ENCODE measurements at regions not wholly inside any gene's neighbourhood (a gene's known extent, or its start where the extent isn't known, plus 50 kb on each side); places are given as distances from the start of the nearest gene placed in this dataset.

- Histone ChIP-seq H3K4me3 (ENCODE audit: low read length in 2 of 2) (no peak overlapping the region), H3K9ac (ENCODE audit: low read depth in 1 of 2, low read length in 2 of 2) (no peak overlapping the region), H3K4me1 (ENCODE audit: control insufficient read depth in 2 of 2, insufficient read depth in 2 of 2, low read length in 2 of 2) (no peaks in the 10 kb centered on the region), H3K9me3 (ENCODE audit: control insufficient read depth in 2 of 2, low read length in 2 of 2) (no peaks in the 10 kb centered on the region), H3K36me3 (ENCODE audit: control insufficient read depth in 2 of 2, insufficient read depth in 2 of 2, low read length in 2 of 2) (no peaks in the 10 kb centered on the region), H3K27ac (ENCODE audit: low read depth in 2 of 2, low read length in 2 of 2) (no peak overlapping the region), H3K27me3 (ENCODE audit: control insufficient read depth in 2 of 2, insufficient read depth in 2 of 2, low read length in 2 of 2) (no peaks in the 10 kb centered on the region)
These were observed 1905.3 kb upstream of the PIK3C3 start for GRCh38 chr18:40049716-40050115.

- Histone ChIP-seq H3K4me1 (ENCODE audit: control insufficient read depth in 2 of 2, insufficient read depth in 2 of 2, low read length in 2 of 2) (no peaks in the 10 kb centered on the region), H3K9me3 (ENCODE audit: control insufficient read depth in 2 of 2, low read length in 2 of 2) (no peaks in the 10 kb centered on the region), H3K36me3 (ENCODE audit: control insufficient read depth in 2 of 2, insufficient read depth in 2 of 2, low read length in 2 of 2) (no peaks in the 10 kb centered on the region), H3K27me3 (ENCODE audit: control insufficient read depth in 2 of 2, insufficient read depth in 2 of 2, low read length in 2 of 2) (no peaks in the 10 kb centered on the region), H3K9ac (ENCODE audit: low read depth in 1 of 2, low read length in 2 of 2) (no peak overlapping the region), H3K4me3 (ENCODE audit: low read length in 2 of 2) (no peak overlapping the region), H3K27ac (ENCODE audit: low read depth in 2 of 2, low read length in 2 of 2) (no peak overlapping the region)
These were observed 1906.0 kb upstream of the PIK3C3 start for GRCh38 chr18:40048886-40049650.

GRCh38 chr18:40048253-40048652 lies 1906.8 kb upstream of the PIK3C3 start:
- H3K9me3 ChIP-seq (ENCODE audit: control insufficient read depth in 2 of 2, low read length in 2 of 2): no peaks in the 10 kb centered on the region
- H3K4me3 ChIP-seq (ENCODE audit: low read length in 2 of 2): no peak overlapping the region
- H3K27me3 ChIP-seq (ENCODE audit: control insufficient read depth in 2 of 2, insufficient read depth in 2 of 2, low read length in 2 of 2): no peaks in the 10 kb centered on the region
- no peak overlapping the region for H3K27ac ChIP-seq (ENCODE audit: low read depth in 2 of 2, low read length in 2 of 2)
- H3K9ac ChIP-seq (ENCODE audit: low read depth in 1 of 2, low read length in 2 of 2): no peak overlapping the region
- H3K4me1 ChIP-seq (ENCODE audit: control insufficient read depth in 2 of 2, insufficient read depth in 2 of 2, low read length in 2 of 2): no peaks in the 10 kb centered on the region
- no peaks in the 10 kb centered on the region for H3K36me3 ChIP-seq (ENCODE audit: control insufficient read depth in 2 of 2, insufficient read depth in 2 of 2, low read length in 2 of 2)

DNA sequence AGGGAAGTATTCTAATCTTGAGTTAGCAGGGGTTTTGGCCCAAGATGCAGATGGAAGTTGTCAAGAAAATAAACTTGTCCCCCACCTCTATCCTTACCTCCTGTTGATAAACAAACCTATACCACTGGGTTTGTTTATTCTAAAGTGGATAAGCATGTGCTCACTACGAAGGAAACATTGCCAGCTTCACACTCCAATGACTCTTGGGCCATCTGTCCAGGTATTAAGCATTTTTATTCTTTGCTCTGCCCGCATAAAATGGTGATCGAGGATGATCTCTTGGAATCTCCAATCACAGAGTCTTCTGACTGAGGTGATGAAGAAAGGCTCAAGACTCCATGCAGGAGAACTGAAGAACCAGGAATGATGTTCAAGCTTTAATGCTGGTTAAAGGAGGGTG lies 1908.4 kb upstream of the PIK3C3 start:
- no peak overlapping the region for H3K9ac ChIP-seq (ENCODE audit: low read depth in 1 of 2, low read length in 2 of 2)
- H3K9me3 ChIP-seq (ENCODE audit: control insufficient read depth in 2 of 2, low read length in 2 of 2): no peaks in the 10 kb centered on the region
- no peaks in the 10 kb centered on the region for H3K4me1 ChIP-seq (ENCODE audit: control insufficient read depth in 2 of 2, insufficient read depth in 2 of 2, low read length in 2 of 2)
- no peaks in the 10 kb centered on the region for H3K27me3 ChIP-seq (ENCODE audit: control insufficient read depth in 2 of 2, insufficient read depth in 2 of 2, low read length in 2 of 2)
- no peak overlapping the region for H3K4me3 ChIP-seq (ENCODE audit: low read length in 2 of 2)
- no peaks in the 10 kb centered on the region for H3K36me3 ChIP-seq (ENCODE audit: control insufficient read depth in 2 of 2, insufficient read depth in 2 of 2, low read length in 2 of 2)
- no peak overlapping the region for H3K27ac ChIP-seq (ENCODE audit: low read depth in 2 of 2, low read length in 2 of 2)

- no peaks in the 10 kb centered on the region for H3K27me3 ChIP-seq (ENCODE audit: control insufficient read depth in 2 of 2, insufficient read depth in 2 of 2, low read length in 2 of 2)
- no peaks in the 10 kb centered on the region for H3K9me3 ChIP-seq (ENCODE audit: control insufficient read depth in 2 of 2, low read length in 2 of 2)
- no peaks in the 10 kb centered on the region for H3K4me1 ChIP-seq (ENCODE audit: control insufficient read depth in 2 of 2, insufficient read depth in 2 of 2, low read length in 2 of 2)
- no peak overlapping the region for H3K27ac ChIP-seq (ENCODE audit: low read depth in 2 of 2, low read length in 2 of 2)
- H3K36me3 ChIP-seq (ENCODE audit: control insufficient read depth in 2 of 2, insufficient read depth in 2 of 2, low read length in 2 of 2): no peaks in the 10 kb centered on the region
- H3K4me3 ChIP-seq (ENCODE audit: low read length in 2 of 2): no peak overlapping the region
- no peak overlapping the region for H3K9ac ChIP-seq (ENCODE audit: low read depth in 1 of 2, low read length in 2 of 2)
These were observed 1913.1 kb upstream of the PIK3C3 start for GRCh38 chr18:40041951-40042350.

GRCh38 chr18:40040574-40040973 lies 1914.5 kb upstream of the PIK3C3 start:
- Histone ChIP-seq H3K36me3 (ENCODE audit: control insufficient read depth in 2 of 2, insufficient read depth in 2 of 2, low read length in 2 of 2) (no peaks in the 10 kb centered on the region), H3K9ac (ENCODE audit: low read depth in 1 of 2, low read length in 2 of 2) (no peak overlapping the region), H3K9me3 (ENCODE audit: control insufficient read depth in 2 of 2, low read length in 2 of 2) (no peaks in the 10 kb centered on the region), H3K27me3 (ENCODE audit: control insufficient read depth in 2 of 2, insufficient read depth in 2 of 2, low read length in 2 of 2) (no peaks in the 10 kb centered on the region), H3K4me1 (ENCODE audit: control insufficient read depth in 2 of 2, insufficient read depth in 2 of 2, low read length in 2 of 2) (no peaks in the 10 kb centered on the region), H3K4me3 (ENCODE audit: low read length in 2 of 2) (no peak overlapping the region), H3K27ac (ENCODE audit: low read depth in 2 of 2, low read length in 2 of 2) (no peak overlapping the region)

GRCh38 chr18:40037356-40037755 lies 1917.7 kb upstream of the PIK3C3 start:
- Histone ChIP-seq H3K9ac (ENCODE audit: low read depth in 1 of 2, low read length in 2 of 2) (no peak overlapping the region), H3K9me3 (ENCODE audit: control insufficient read depth in 2 of 2, low read length in 2 of 2) (no peaks in the 10 kb centered on the region), H3K4me3 (ENCODE audit: low read length in 2 of 2) (no peak overlapping the region), H3K36me3 (ENCODE audit: control insufficient read depth in 2 of 2, insufficient read depth in 2 of 2, low read length in 2 of 2) (no peaks in the 10 kb centered on the region), H3K27me3 (ENCODE audit: control insufficient read depth in 2 of 2, insufficient read depth in 2 of 2, low read length in 2 of 2) (no peaks in the 10 kb centered on the region), H3K27ac (ENCODE audit: low read depth in 2 of 2, low read length in 2 of 2) (no peak overlapping the region), H3K4me1 (ENCODE audit: control insufficient read depth in 2 of 2, insufficient read depth in 2 of 2, low read length in 2 of 2) (no peaks in the 10 kb centered on the region)

DNA sequence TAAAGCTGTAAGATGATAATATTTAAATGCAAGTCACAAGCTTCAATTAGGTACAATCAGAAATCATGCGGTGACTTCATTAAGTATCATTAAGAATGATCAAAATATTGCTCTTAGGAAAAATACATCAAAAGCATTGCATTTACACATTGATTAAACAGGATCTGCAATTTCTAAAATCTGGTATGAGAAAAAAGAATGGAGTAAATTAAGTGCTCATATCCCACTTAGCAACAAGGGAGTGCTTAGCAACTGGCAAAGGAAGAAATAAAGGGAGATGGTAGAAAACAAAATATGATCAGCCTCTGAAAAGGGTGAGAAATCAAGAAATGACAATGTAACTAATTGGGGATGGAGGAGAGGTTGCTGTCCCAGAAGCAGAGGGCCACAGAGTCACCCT lies 1918.2 kb upstream of the PIK3C3 start:
- H3K4me1 ChIP-seq (ENCODE audit: control insufficient read depth in 2 of 2, insufficient read depth in 2 of 2, low read length in 2 of 2): no peaks in the 10 kb centered on the region
- H3K27ac ChIP-seq (ENCODE audit: low read depth in 2 of 2, low read length in 2 of 2): no peak overlapping the region
- H3K9me3 ChIP-seq (ENCODE audit: control insufficient read depth in 2 of 2, low read length in 2 of 2): no peaks in the 10 kb centered on the region
- no peaks in the 10 kb centered on the region for H3K27me3 ChIP-seq (ENCODE audit: control insufficient read depth in 2 of 2, insufficient read depth in 2 of 2, low read length in 2 of 2)
- no peaks in the 10 kb centered on the region for H3K36me3 ChIP-seq (ENCODE audit: control insufficient read depth in 2 of 2, insufficient read depth in 2 of 2, low read length in 2 of 2)
- no peak overlapping the region for H3K4me3 ChIP-seq (ENCODE audit: low read length in 2 of 2)
- no peak overlapping the region for H3K9ac ChIP-seq (ENCODE audit: low read depth in 1 of 2, low read length in 2 of 2)

- Histone ChIP-seq H3K27me3 (ENCODE audit: control insufficient read depth in 2 of 2, insufficient read depth in 2 of 2, low read length in 2 of 2) (no peaks in the 10 kb centered on the region), H3K4me3 (ENCODE audit: low read length in 2 of 2) (no peak overlapping the region), H3K9me3 (ENCODE audit: control insufficient read depth in 2 of 2, low read length in 2 of 2) (no peaks in the 10 kb centered on the region), H3K4me1 (ENCODE audit: control insufficient read depth in 2 of 2, insufficient read depth in 2 of 2, low read length in 2 of 2) (no peaks in the 10 kb centered on the region), H3K27ac (ENCODE audit: low read depth in 2 of 2, low read length in 2 of 2) (no peak overlapping the region), H3K9ac (ENCODE audit: low read depth in 1 of 2, low read length in 2 of 2) (no peak overlapping the region), H3K36me3 (ENCODE audit: control insufficient read depth in 2 of 2, insufficient read depth in 2 of 2, low read length in 2 of 2) (no peaks in the 10 kb centered on the region)
These were observed 1919.1 kb upstream of the PIK3C3 start for GRCh38 chr18:40035966-40036365.

- Histone ChIP-seq H3K4me3 (ENCODE audit: low read length in 2 of 2) (no peak overlapping the region), H3K36me3 (ENCODE audit: control insufficient read depth in 2 of 2, insufficient read depth in 2 of 2, low read length in 2 of 2) (no peaks in the 10 kb centered on the region), H3K27ac (ENCODE audit: low read depth in 2 of 2, low read length in 2 of 2) (no peak overlapping the region), H3K9ac (ENCODE audit: low read depth in 1 of 2, low read length in 2 of 2) (no peak overlapping the region), H3K27me3 (ENCODE audit: control insufficient read depth in 2 of 2, insufficient read depth in 2 of 2, low read length in 2 of 2) (no peaks in the 10 kb centered on the region), H3K4me1 (ENCODE audit: control insufficient read depth in 2 of 2, insufficient read depth in 2 of 2, low read length in 2 of 2) (no peaks in the 10 kb centered on the region), H3K9me3 (ENCODE audit: control insufficient read depth in 2 of 2, low read length in 2 of 2) (no peaks in the 10 kb centered on the region)
These were observed 1923.0 kb upstream of the PIK3C3 start for GRCh38 chr18:40032076-40032475.
